T-cell (primary cell): ENCODE measurements at regions not wholly inside any gene's neighbourhood (a gene's known extent, or its start where the extent isn't known, plus 50 kb on each side); places are given as distances from the start of the nearest gene placed in this dataset.

ENCODE experiments used
- ATAC-seq, 4 experiments: fragments of 200-7000 bp in 3 of 4; fragments of 150-1000 bp in 1 of 4; cut with Tn5 transposase; replicated peaks in 1 of 4; 1 replicate in 3 of 4; 2 replicates in 1 of 4; pipeline ENCODE4 v1.10.0; 2021; ENCODE audit warnings: moderate library complexity in 3 of 4, mild to moderate bottlenecking in 2 of 4, moderate number of reproducible peaks in 1 of 4
- CTCF ChIA-PET, 2 donors: fragments of 300-600 bp; sonication (Branson Sonifier 250); formaldehyde crosslinking; loops; one replicate each; lab custom pipeline; 2022; ENCODE audit warnings: antibody characterized with exemption in 2 of 2; lab: Charles Lee
- POLR2A ChIA-PET, 2 donors: fragments of 300-600 bp; sonication (Branson Sonifier 250); formaldehyde crosslinking; loops; one replicate each; lab custom pipeline; 2022; ENCODE audit warnings: antibody characterized with exemption in 2 of 2; lab: Charles Lee
- DNase-seq, 35 experiments: peaks; one replicate each; pipeline versions ENCODE4 v3.0.0 to v3.0.0-alpha.2; 2013 to 2023
- H3K27ac ChIP-seq: one replicate; pipeline ENCODE4 v1.5.1; 2013; ENCODE audit warnings: low read length
- H3K27me3 ChIP-seq, 2 experiments: replicated peaks in 1 of 2; 1 replicate in 1 of 2; 2 replicates in 1 of 2; pipeline versions ENCODE4 v1.6.1 to v1.7.0; 2013; ENCODE audit warnings: low read length in 1 of 2, mixed read lengths in 1 of 2; ENCODE audit not compliant: control insufficient read depth in 2 of 2, insufficient read depth in 2 of 2; ENCODE audit errors: extremely low read depth in 1 of 2
- H3K36me3 ChIP-seq, 2 donors: 1 replicate in 1 of 2; 2 replicates in 1 of 2; pipeline versions ENCODE4 v1.6.1 to v1.7.0; 2013; ENCODE audit warnings: low read length in 1 of 2; ENCODE audit not compliant: control insufficient read depth in 2 of 2, insufficient read depth in 1 of 2; ENCODE audit errors: extremely low read depth in 1 of 2
- H3K4me1 ChIP-seq, 2 experiments: 1 replicate in 1 of 2; 2 replicates in 1 of 2; pipeline versions ENCODE4 v1.6.1 to v1.7.0; 2013; ENCODE audit warnings: low read length in 2 of 2, mixed read lengths in 1 of 2; ENCODE audit not compliant: insufficient read depth in 2 of 2, control insufficient read depth in 1 of 2; ENCODE audit errors: extremely low read depth in 1 of 2
- H3K4me3 ChIP-seq, 2 donors: 1 replicate in 1 of 2; 2 replicates in 1 of 2; pipeline versions ENCODE4 v1.5.1 to v1.7.0; 2013; ENCODE audit warnings: mild to moderate bottlenecking in 2 of 2, low read length in 1 of 2, moderate library complexity in 1 of 2; ENCODE audit not compliant: control insufficient read depth in 1 of 2; ENCODE audit errors: extremely low read depth in 1 of 2
- H3K9me3 ChIP-seq: 2 replicates; pipeline ENCODE4 v1.7.0; 2013
- H3K27ac Mint-ChIP-seq, 2 donors: one replicate each; pipeline ENCODE4 v1.8.0; 2020 to 2021; ENCODE audit warnings: mild to moderate bottlenecking in 2 of 2, mixed read lengths in 2 of 2
- H3K27me3 Mint-ChIP-seq, 2 donors: one replicate each; pipeline ENCODE4 v1.8.0; 2021 to 2022; ENCODE audit warnings: mixed read lengths in 2 of 2
- H3K36me3 Mint-ChIP-seq: one replicate; pipeline ENCODE4 v1.8.0; 2021; ENCODE audit warnings: mixed read lengths
- H3K4me1 Mint-ChIP-seq, 3 donors: one replicate each; pipeline ENCODE4 v1.8.0; 2020 to 2022; ENCODE audit warnings: mixed read lengths in 3 of 3, mild to moderate bottlenecking in 1 of 3
- H3K4me3 Mint-ChIP-seq, 3 donors: one replicate each; pipeline ENCODE4 v1.8.0; 2020 to 2022; ENCODE audit warnings: mild to moderate bottlenecking in 3 of 3, mixed read lengths in 3 of 3, moderate library complexity in 3 of 3
- H3K9me3 Mint-ChIP-seq, 3 donors: one replicate each; pipeline ENCODE4 v1.8.0; 2020 to 2022; ENCODE audit warnings: mixed read lengths in 3 of 3
- WGBS: methylation state at CpG from one replicate; pipeline ENCODE4 v1.1.5; 2013; ENCODE audit warnings: missing lambda C conversion rate; ENCODE audit not compliant: insufficient coverage; 5-methylcytosine and 5-hydroxymethylcytosine counted together

DNA sequence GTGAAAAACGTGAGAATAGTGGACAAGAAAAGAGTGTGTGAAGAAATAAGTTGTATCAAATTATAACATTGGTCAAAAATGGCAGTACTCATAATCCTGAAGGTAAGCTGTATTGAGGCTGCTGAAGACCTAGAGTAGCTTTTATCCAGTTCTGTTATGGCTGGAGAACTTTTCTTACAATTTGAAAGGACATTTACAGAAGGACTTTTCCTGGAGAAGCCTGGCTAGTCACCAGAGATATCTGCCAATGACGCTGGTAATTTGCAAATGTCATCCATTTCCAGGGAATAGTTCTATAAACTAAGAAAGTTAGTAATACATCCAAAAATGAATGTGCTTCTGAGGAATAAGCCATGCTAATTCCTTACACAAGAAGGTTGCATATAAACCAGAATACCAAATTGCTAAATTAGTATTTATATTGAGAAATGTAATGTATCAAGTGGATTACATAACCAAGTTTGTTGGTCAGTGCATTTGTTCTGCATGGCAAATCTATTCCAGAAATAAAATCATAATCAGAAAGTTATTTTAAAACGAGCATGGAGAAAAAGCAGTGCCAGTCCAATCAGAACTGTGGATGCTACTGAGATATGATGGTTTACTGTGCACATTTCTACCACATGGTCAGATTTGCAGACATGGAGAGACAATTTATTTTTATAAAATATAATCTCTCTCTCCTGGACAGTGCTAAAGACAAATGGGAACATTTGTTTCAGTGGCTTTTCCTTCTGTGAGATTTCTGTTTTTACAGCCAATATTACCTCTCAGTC is 743.7 kb upstream of the HS3ST1 start:
- H3K4me1 Mint-ChIP-seq: no peaks in the 10 kb centered on the region
- H3K9me3 ChIP-seq: no peaks in the 10 kb centered on the region
- POLR2A ChIA-PET: no interaction called here
- H3K36me3 Mint-ChIP-seq: no peaks in the 10 kb centered on the region
- no peak for ATAC-seq
- H3K36me3 ChIP-seq: no peaks in the 10 kb centered on the region
- H3K4me1 ChIP-seq: no peaks in the 10 kb centered on the region
- DNase-seq: no peak
- CTCF ChIA-PET: no interaction called here
- no peaks in the 10 kb centered on the region for H3K27me3 ChIP-seq
- H3K27me3 Mint-ChIP-seq: no peaks in the 10 kb centered on the region
- no peak overlapping the region for H3K4me3 Mint-ChIP-seq
- WGBS: 20% methylated on average over 1 of the region's 3 CpGs
- no peak overlapping the region for H3K27ac ChIP-seq
- no peak overlapping the region for H3K27ac Mint-ChIP-seq
- no peak overlapping the region for H3K4me3 ChIP-seq
- peaks cover 0 to 21% (median 11%) of the 10 kb centered on the region in 3 donors for H3K9me3 Mint-ChIP-seq

- Histone ChIP-seq H3K4me1 (no peaks in the 10 kb centered on the region), H3K27ac (no peak overlapping the region), H3K27me3 (no peaks in the 10 kb centered on the region), H3K4me3 (no peak overlapping the region), H3K36me3 (no peaks in the 10 kb centered on the region), H3K9me3 (no peaks in the 10 kb centered on the region)
- ChIA-PET POLR2A (no interaction called here), CTCF (no interaction called here)
- no peak overlapping the region for H3K4me3 Mint-ChIP-seq
- WGBS: 80% methylated on average over 3 of the region's 4 CpGs
- H3K36me3 Mint-ChIP-seq: no peaks in the 10 kb centered on the region
- no peak overlapping the region for H3K27ac Mint-ChIP-seq
- H3K9me3 Mint-ChIP-seq: peaks cover 0 to 16% (median 12%) of the 10 kb centered on the region in 3 donors
- DNase-seq (no peak), ATAC-seq (no peak)
- no peaks in the 10 kb centered on the region for H3K4me1 Mint-ChIP-seq
- H3K27me3 Mint-ChIP-seq: no peaks in the 10 kb centered on the region
Measured at GRCh38 chr4:12170308-12170707, 741.6 kb upstream of the HS3ST1 start.

GRCh38 chr4:12165616-12166015 is 736.9 kb upstream of the HS3ST1 start:
- H3K27me3 Mint-ChIP-seq: no peaks in the 10 kb centered on the region
- Histone ChIP-seq H3K9me3 (no peaks in the 10 kb centered on the region), H3K36me3 (no peaks in the 10 kb centered on the region), H3K4me1 (no peaks in the 10 kb centered on the region), H3K4me3 (no peak overlapping the region), H3K27ac (no peak overlapping the region), H3K27me3 (no peaks in the 10 kb centered on the region)
- ChIA-PET POLR2A (no interaction called here), CTCF (no interaction called here)
- H3K36me3 Mint-ChIP-seq: no peaks in the 10 kb centered on the region
- no peak overlapping the region for H3K27ac Mint-ChIP-seq
- DNase-seq (no peak), ATAC-seq (no peak)
- H3K4me1 Mint-ChIP-seq: no peaks in the 10 kb centered on the region
- peaks cover 6 to 15% (median 15%) of the 10 kb centered on the region in 3 donors for H3K9me3 Mint-ChIP-seq
- no peak overlapping the region for H3K4me3 Mint-ChIP-seq

- Histone ChIP-seq H3K27ac (no peak overlapping the region), H3K4me3 (no peak overlapping the region), H3K9me3 (no peaks in the 10 kb centered on the region), H3K36me3 (no peaks in the 10 kb centered on the region), H3K4me1 (no peaks in the 10 kb centered on the region), H3K27me3 (no peaks in the 10 kb centered on the region)
- Mint-ChIP-seq H3K27me3 (no peaks in the 10 kb centered on the region), H3K27ac (no peak overlapping the region), H3K4me1 (no peaks in the 10 kb centered on the region), H3K36me3 (no peaks in the 10 kb centered on the region), H3K9me3 (peaks cover 2 to 17% (median 3%) of the 10 kb centered on the region in 3 donors), H3K4me3 (no peak overlapping the region)
- ATAC-seq (no peak), DNase-seq (no peak)
- ChIA-PET POLR2A (interaction anchor here in 1 of 2 donors (0.6 kb wide), 1 partner anchor 82 kb away, joined by 4 read pairs; no protein-coding TSS in a partner anchor), CTCF (no interaction called here)
Measured at GRCh38 chr4:12146339-12146738, 717.6 kb upstream of the HS3ST1 start.

DNA sequence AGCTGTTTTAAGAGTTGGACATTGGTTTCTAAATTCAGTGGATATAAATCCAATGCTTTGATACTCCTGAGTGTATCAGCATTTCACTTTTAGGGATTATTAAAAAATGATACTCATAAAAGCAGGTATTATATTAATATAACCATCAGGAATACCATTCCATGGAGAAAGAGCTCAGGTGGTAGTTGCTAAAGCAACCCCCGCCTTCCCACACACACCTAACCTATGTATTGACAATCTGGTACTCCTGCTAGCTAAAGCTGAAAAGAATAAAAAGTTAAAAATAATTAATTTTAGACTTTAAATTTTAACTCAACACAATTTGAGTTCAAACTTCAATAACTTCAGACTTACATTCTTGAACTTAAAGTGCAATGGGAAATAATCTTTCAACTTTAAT is 717.1 kb upstream of the HS3ST1 start:
- Mint-ChIP-seq H3K27ac (no peak overlapping the region), H3K36me3 (no peaks in the 10 kb centered on the region), H3K9me3 (peaks cover 2 to 13% (median 3%) of the 10 kb centered on the region in 3 donors), H3K4me1 (no peaks in the 10 kb centered on the region), H3K4me3 (no peak overlapping the region), H3K27me3 (no peaks in the 10 kb centered on the region)
- no CpG with 5 or more reads among the region's 1 CpG for WGBS
- H3K4me3 ChIP-seq: no peak overlapping the region
- H3K36me3 ChIP-seq: no peaks in the 10 kb centered on the region
- DNase-seq: no peak
- no peak overlapping the region for H3K27ac ChIP-seq
- no peaks in the 10 kb centered on the region for H3K9me3 ChIP-seq
- no peak for ATAC-seq
- CTCF ChIA-PET: interaction anchor here in 1 of 2 donors (0.6 kb wide), 1 partner anchor 174 kb away, joined by 5 read pairs; no protein-coding TSS in a partner anchor
- no peaks in the 10 kb centered on the region for H3K27me3 ChIP-seq
- H3K4me1 ChIP-seq: no peaks in the 10 kb centered on the region
- POLR2A ChIA-PET: no interaction called here

- WGBS: 60% methylated on average over 1 of the region's 2 CpGs
- H3K9me3 Mint-ChIP-seq: peaks cover 2 to 9% (median 3%) of the 10 kb centered on the region in 3 donors
- no peak overlapping the region for H3K27ac Mint-ChIP-seq
- CTCF ChIA-PET: no interaction called here
- no peaks in the 10 kb centered on the region for H3K36me3 Mint-ChIP-seq
- H3K4me1 Mint-ChIP-seq: no peaks in the 10 kb centered on the region
- no peak for ATAC-seq
- no peak overlapping the region for H3K27ac ChIP-seq
- no peaks in the 10 kb centered on the region for H3K36me3 ChIP-seq
- no peaks in the 10 kb centered on the region for H3K9me3 ChIP-seq
- H3K4me1 ChIP-seq: no peaks in the 10 kb centered on the region
- no peak overlapping the region for H3K4me3 ChIP-seq
- no peak for DNase-seq
- H3K4me3 Mint-ChIP-seq: no peak overlapping the region
- no peaks in the 10 kb centered on the region for H3K27me3 Mint-ChIP-seq
- H3K27me3 ChIP-seq: no peaks in the 10 kb centered on the region
- POLR2A ChIA-PET: no interaction called here
Measured at GRCh38 chr4:12145106-12145505, 716.4 kb upstream of the HS3ST1 start.
